Cerebellar nuclear complex (tissue), 1 donor: ENCODE measurements at regions not wholly inside any gene's neighbourhood (a gene's known extent, or its start where the extent isn't known, plus 50 kb on each side); places are given as distances from the start of the nearest gene placed in this dataset.

ENCODE experiments used
- DNase-seq, 2 experiments: peaks; one replicate each; lab custom pipeline; 2025; lab: John Stamatoyannopoulos, UW

GRCh38 chr3:118556983-118557382 lies 477.7 kb downstream of the IGSF11 start:
- no peak for DNase-seq

GRCh38 chr3:118557513-118557912 lies 477.1 kb downstream of the IGSF11 start:
- no peak for DNase-seq

GRCh38 chr3:118559286-118559685 lies 475.4 kb downstream of the IGSF11 start:
- no peak for DNase-seq

GRCh38 chr3:118564800-118565199 lies 469.8 kb downstream of the IGSF11 start:
- no peak for DNase-seq

GRCh38 chr3:118573912-118574311 lies 460.7 kb downstream of the IGSF11 start:
- DNase-seq, result no peak

- DNase-seq, result no peak
Measured at GRCh38 chr3:118577055-118577777, 457.4 kb downstream of the IGSF11 start.

- no peak for DNase-seq
Measured at GRCh38 chr3:118578559-118578958, 456.1 kb downstream of the IGSF11 start.

- DNase-seq, result no peak
Measured at GRCh38 chr3:118587037-118587741, 447.5 kb downstream of the IGSF11 start.

GRCh38 chr3:118587847-118588246 lies 446.8 kb downstream of the IGSF11 start:
- DNase-seq, result no peak

- DNase-seq, result no peak
Measured at GRCh38 chr3:118593277-118593670, 441.4 kb downstream of the IGSF11 start.

- no peak for DNase-seq
Measured at GRCh38 chr3:118597184-118597583, 437.5 kb downstream of the IGSF11 start.

- no peak for DNase-seq
Measured at GRCh38 chr3:118607915-118608820, 426.5 kb downstream of the IGSF11 start.

- DNase-seq, result no peak
Measured at GRCh38 chr3:118618247-118619040, 416.2 kb downstream of the IGSF11 start.

GRCh38 chr3:118626453-118626852 lies 408.2 kb downstream of the IGSF11 start:
- DNase-seq, result no peak

- DNase-seq, result no peak
Measured at GRCh38 chr3:118628704-118629341, 405.8 kb downstream of the IGSF11 start.

GRCh38 chr3:118629821-118630220 lies 404.8 kb downstream of the IGSF11 start:
- DNase-seq, result no peak

- no peak for DNase-seq
Measured at GRCh38 chr3:118635711-118636110, 398.9 kb downstream of the IGSF11 start.

GRCh38 chr3:118636841-118637240 lies 397.8 kb downstream of the IGSF11 start:
- DNase-seq, result no peak

- DNase-seq, result no peak
Measured at GRCh38 chr3:118637846-118638245, 396.8 kb downstream of the IGSF11 start.

GRCh38 chr3:118641608-118642007 lies 393.0 kb downstream of the IGSF11 start:
- no peak for DNase-seq

- DNase-seq, result no peak
Measured at GRCh38 chr3:118671192-118671591, 363.5 kb downstream of the IGSF11 start.
